ENCODE measurements at regions not wholly inside any gene's neighbourhood (a gene's known extent, or its start where the extent isn't known, plus 50 kb on each side); places are given as distances from the start of the nearest gene placed in this dataset.

- FAIRE-seq (no peak), DNase-seq (ENCODE audit: insufficient read length, low spot score) (no peak)
- TF ChIP-seq CTCF (IDR thresholded peaks at IDR 0.05; ENCODE audit: insufficient read depth, missing control alignments), result no peak
These were observed 421.3 kb downstream of the PYDC2 start for GRCh38 chr3:191882289-191882688.

GRCh38 chr3:191884132-191884531 is 423.2 kb downstream of the PYDC2 start:
- DNase-seq (ENCODE audit: insufficient read length, low spot score) (no peak), FAIRE-seq (no peak)
- no peak for TF ChIP-seq CTCF (IDR thresholded peaks at IDR 0.05; ENCODE audit: insufficient read depth, missing control alignments)

GRCh38 chr3:191889106-191889505 is 428.1 kb downstream of the PYDC2 start:
- TF ChIP-seq CTCF (IDR thresholded peaks at IDR 0.05; ENCODE audit: insufficient read depth, missing control alignments), result no peak
- DNase-seq (ENCODE audit: insufficient read length, low spot score), result no peak
- FAIRE-seq, result peak; percentile 25

- FAIRE-seq (no peak), DNase-seq (ENCODE audit: insufficient read length, low spot score) (no peak)
- no peak for TF ChIP-seq CTCF (IDR thresholded peaks at IDR 0.05; ENCODE audit: insufficient read depth, missing control alignments)
These were observed 428.8 kb downstream of the PYDC2 start for GRCh38 chr3:191889756-191890155.

- no peak for DNase-seq (ENCODE audit: insufficient read length, low spot score)
- no peak for FAIRE-seq
- no peak for TF ChIP-seq CTCF (IDR thresholded peaks at IDR 0.05; ENCODE audit: insufficient read depth, missing control alignments)
These were observed 433.4 kb downstream of the PYDC2 start for GRCh38 chr3:191894406-191894805.

- DNase-seq (ENCODE audit: insufficient read length, low spot score) (no peak), FAIRE-seq (no peak)
- TF ChIP-seq CTCF (IDR thresholded peaks at IDR 0.05; ENCODE audit: insufficient read depth, missing control alignments), result no peak
These were observed 440.8 kb downstream of the PYDC2 start for GRCh38 chr3:191901741-191902140.

- no peak for TF ChIP-seq CTCF (IDR thresholded peaks at IDR 0.05; ENCODE audit: insufficient read depth, missing control alignments)
- DNase-seq (ENCODE audit: insufficient read length, low spot score), result no peak
- peak; percentile 32 for FAIRE-seq
These were observed 451.7 kb downstream of the PYDC2 start for GRCh38 chr3:191912616-191913204.

All from D721Med (cell line).